Naive thymus-derived CD8-positive, alpha-beta T cell (primary cell): ENCODE measurements at regions not wholly inside any gene's neighbourhood (a gene's known extent, or its start where the extent isn't known, plus 50 kb on each side); places are given as distances from the start of the nearest gene placed in this dataset.
"Not testable (repeated sequence)": the region's sequence is repeated elsewhere in the genome, so short reads cannot be mapped to it uniquely, and the experiment has no call there.

Experiments
- ATAC-seq, 2 donors: fragments of 150-1000 bp; cut with Tn5 transposase in 1 of 2; sonication (Bioruptor Pico), chemical (Tn5 transposase) in 1 of 2; 1 replicate in 1 of 2; 2 replicates in 1 of 2; pipeline ENCODE4 v1.10.0; 2021; ENCODE audit warnings: mild to moderate bottlenecking in 2 of 2, moderate library complexity in 2 of 2
- POLR2A ChIA-PET: fragments of 350-600 bp; sonication (Branson Sonifier 250); formaldehyde crosslinking; loops from one replicate; lab custom pipeline; 2021; ENCODE audit warnings: antibody characterized with exemption; lab: Charles Lee
- DNase-seq, 10 donors: peaks; one replicate each; pipeline versions ENCODE4 v3.0.0 to v3.0.0-alpha.2; 2020 to 2022
- H3K27ac Mint-ChIP-seq, 10 donors: one replicate each; pipeline ENCODE4 v1.8.0; 2020 to 2022; ENCODE audit warnings: mild to moderate bottlenecking in 10 of 10, mixed read lengths in 10 of 10, moderate library complexity in 4 of 10, inconsistent platforms in 1 of 10
- H3K27me3 Mint-ChIP-seq, 5 donors: one replicate each; pipeline ENCODE4 v1.8.0; 2021 to 2022; ENCODE audit warnings: mixed read lengths in 5 of 5
- H3K36me3 Mint-ChIP-seq, 3 donors: one replicate each; pipeline ENCODE4 v1.8.0; 2020 to 2022; ENCODE audit warnings: mixed read lengths in 3 of 3, mild to moderate bottlenecking in 2 of 3, inconsistent platforms in 1 of 3
- H3K4me1 Mint-ChIP-seq, 4 donors: one replicate each; pipeline ENCODE4 v1.8.0; 2021 to 2022; ENCODE audit warnings: mixed read lengths in 4 of 4
- H3K4me3 Mint-ChIP-seq, 10 donors: one replicate each; pipeline ENCODE4 v1.8.0; 2020 to 2022; ENCODE audit warnings: mild to moderate bottlenecking in 10 of 10, mixed read lengths in 10 of 10, moderate library complexity in 6 of 10, inconsistent platforms in 1 of 10
- H3K9me3 Mint-ChIP-seq, 9 donors: one replicate each; pipeline ENCODE4 v1.8.0; 2020 to 2022; ENCODE audit warnings: mixed read lengths in 9 of 9, mild to moderate bottlenecking in 3 of 9, inconsistent platforms in 1 of 9, moderate library complexity in 1 of 9

GRCh38 chr10:117752103-117752502 is 209.6 kb downstream of the EMX2 start:
- Mint-ChIP-seq H3K4me1 (peaks cover 0 to 3% (median 0%) of the 10 kb centered on the region in 4 donors), H3K27ac (no peak overlapping the region), H3K9me3 (no peaks in the 10 kb centered on the region), H3K4me3 (no peak overlapping the region), H3K27me3 (peaks cover 0 to 7% (median 3%) of the 10 kb centered on the region in 5 donors), H3K36me3 (no peaks in the 10 kb centered on the region)
- POLR2A ChIA-PET, result no interaction called here
- DNase-seq, result no peak
- ATAC-seq, result no peak

GRCh38 chr10:117754770-117755658 is 212.5 kb downstream of the EMX2 start:
- H3K4me3 Mint-ChIP-seq, result no peak overlapping the region
- POLR2A ChIA-PET, result no interaction called here
- peaks cover 0 to 2% (median 0%) of the 10 kb centered on the region in 9 donors for H3K9me3 Mint-ChIP-seq

GRCh38 chr10:117755659-117756014 is 213.1 kb downstream of the EMX2 start:
- Mint-ChIP-seq H3K4me1 (no peaks in the 10 kb centered on the region), H3K36me3 (no peaks in the 10 kb centered on the region), H3K4me3 (no peak overlapping the region), H3K27ac (no peak overlapping the region), H3K27me3 (peaks cover 2 to 12% (median 7%) of the 10 kb centered on the region in 5 donors), H3K9me3 (peaks cover 0 to 2% (median 0%) of the 10 kb centered on the region in 9 donors)
- DNase-seq, result no peak
- no peak for ATAC-seq
- POLR2A ChIA-PET, result no interaction called here

More at GRCh38 chr10:117754770-117755658, 212.5 kb downstream of the EMX2 start:
- no peaks in the 10 kb centered on the region for H3K4me1 Mint-ChIP-seq
- H3K27ac Mint-ChIP-seq, result no peak overlapping the region
- peaks cover under 1 to 9% (median 3%) of the 10 kb centered on the region in 5 donors for H3K27me3 Mint-ChIP-seq
- no peak for DNase-seq
- ATAC-seq, result no peak
- no peaks in the 10 kb centered on the region for H3K36me3 Mint-ChIP-seq

- no peak overlapping the region for H3K27ac Mint-ChIP-seq
- no peak for DNase-seq
- no peak overlapping the region for H3K4me3 Mint-ChIP-seq
- no peaks in the 10 kb centered on the region for H3K36me3 Mint-ChIP-seq
- peaks cover 6 to 24% (median 16%) of the 10 kb centered on the region in 5 donors for H3K27me3 Mint-ChIP-seq
- POLR2A ChIA-PET, result no interaction called here
- peaks cover 0 to 2% (median 0%) of the 10 kb centered on the region in 9 donors for H3K9me3 Mint-ChIP-seq
- no peak for ATAC-seq
- H3K4me1 Mint-ChIP-seq, result no peaks in the 10 kb centered on the region
Measured at GRCh38 chr10:117757086-117757720, 214.7 kb downstream of the EMX2 start.

- Mint-ChIP-seq H3K27ac (no peak overlapping the region), H3K36me3 (no peaks in the 10 kb centered on the region), H3K9me3 (peaks cover 0 to 3% (median 0%) of the 10 kb centered on the region in 9 donors), H3K27me3 (peaks cover 8 to 43% (median 22%) of the 10 kb centered on the region in 5 donors), H3K4me1 (no peaks in the 10 kb centered on the region), H3K4me3 (no peak overlapping the region)
- ATAC-seq (no peak), DNase-seq (no peak)
- POLR2A ChIA-PET, result no interaction called here
Measured at GRCh38 chr10:117759266-117759665, 216.7 kb downstream of the EMX2 start.

- Mint-ChIP-seq H3K27ac (no peak overlapping the region), H3K36me3 (no peaks in the 10 kb centered on the region), H3K4me1 (no peaks in the 10 kb centered on the region), H3K27me3 (peaks cover 7 to 44% (median 19%) of the 10 kb centered on the region in 5 donors), H3K4me3 (no peak overlapping the region), H3K9me3 (peaks cover 0 to 3% (median 0%) of the 10 kb centered on the region in 9 donors)
- DNase-seq (no peak), ATAC-seq (no peak)
- POLR2A ChIA-PET, result no interaction called here
Measured at GRCh38 chr10:117761695-117762094, 219.1 kb downstream of the EMX2 start.

- no peak overlapping the region for H3K27ac Mint-ChIP-seq
- POLR2A ChIA-PET, result no interaction called here
- no peaks in the 10 kb centered on the region for H3K36me3 Mint-ChIP-seq
- no peak for DNase-seq
- peaks cover 7 to 44% (median 19%) of the 10 kb centered on the region in 5 donors for H3K27me3 Mint-ChIP-seq
- H3K4me3 Mint-ChIP-seq, result no peak overlapping the region
- H3K4me1 Mint-ChIP-seq, result no peaks in the 10 kb centered on the region
- ATAC-seq, result no peak
- peaks cover 0 to 3% (median 0%) of the 10 kb centered on the region in 9 donors for H3K9me3 Mint-ChIP-seq
Measured at GRCh38 chr10:117762126-117762818, 219.7 kb downstream of the EMX2 start.

GRCh38 chr10:117762819-117763172 is 220.2 kb downstream of the EMX2 start:
- no peak overlapping the region for H3K27ac Mint-ChIP-seq
- H3K36me3 Mint-ChIP-seq, result no peaks in the 10 kb centered on the region
- peaks cover 7 to 44% (median 19%) of the 10 kb centered on the region in 5 donors for H3K27me3 Mint-ChIP-seq
- no peak for ATAC-seq
- peaks cover 0 to 3% (median 0%) of the 10 kb centered on the region in 9 donors for H3K9me3 Mint-ChIP-seq
- DNase-seq, result no peak
- POLR2A ChIA-PET, result no interaction called here
- no peak overlapping the region for H3K4me3 Mint-ChIP-seq
- no peaks in the 10 kb centered on the region for H3K4me1 Mint-ChIP-seq

- peaks cover 7 to 44% (median 16%) of the 10 kb centered on the region in 5 donors for H3K27me3 Mint-ChIP-seq
- no peaks in the 10 kb centered on the region for H3K36me3 Mint-ChIP-seq
- no peak for ATAC-seq
- no peak overlapping the region for H3K4me3 Mint-ChIP-seq
- no peak for DNase-seq
- no peak overlapping the region for H3K27ac Mint-ChIP-seq
- POLR2A ChIA-PET, result no interaction called here
- no peaks in the 10 kb centered on the region for H3K4me1 Mint-ChIP-seq
- H3K9me3 Mint-ChIP-seq, result peaks cover 0 to 3% (median 0%) of the 10 kb centered on the region in 9 donors
Measured at GRCh38 chr10:117763528-117763927, 221.0 kb downstream of the EMX2 start.

GRCh38 chr10:117768333-117769042 is 225.9 kb downstream of the EMX2 start:
- H3K9me3 Mint-ChIP-seq, result no peaks in the 10 kb centered on the region
- H3K27me3 Mint-ChIP-seq, result peaks cover 3 to 24% (median 6%) of the 10 kb centered on the region in 5 donors
- no peaks in the 10 kb centered on the region for H3K4me1 Mint-ChIP-seq
- ATAC-seq (no peak), DNase-seq (no peak)
- H3K36me3 Mint-ChIP-seq, result no peaks in the 10 kb centered on the region
- no peak overlapping the region for H3K4me3 Mint-ChIP-seq
- POLR2A ChIA-PET, result no interaction called here
- H3K27ac Mint-ChIP-seq, result no peak overlapping the region

- H3K9me3 Mint-ChIP-seq, result peaks cover 0 to 4% (median 0%) of the 10 kb centered on the region in 9 donors
- POLR2A ChIA-PET, result no interaction called here
- H3K4me1 Mint-ChIP-seq, result no peaks in the 10 kb centered on the region
- H3K27ac Mint-ChIP-seq, result no peak overlapping the region
- no peak overlapping the region for H3K4me3 Mint-ChIP-seq
- H3K36me3 Mint-ChIP-seq, result no peaks in the 10 kb centered on the region
- H3K27me3 Mint-ChIP-seq, result peaks cover 6 to 17% (median 14%) of the 10 kb centered on the region in 5 donors
- no peak for DNase-seq
- ATAC-seq, result no peak
Measured at GRCh38 chr10:117775526-117775925, 233.0 kb downstream of the EMX2 start.

GRCh38 chr10:117777222-117777621 is 234.7 kb downstream of the EMX2 start:
- H3K27ac Mint-ChIP-seq, POLR2A ChIA-PET, H3K4me1 Mint-ChIP-seq, DNase-seq, H3K9me3 Mint-ChIP-seq, ATAC-seq, H3K36me3 Mint-ChIP-seq, H3K4me3 Mint-ChIP-seq: not testable (repeated sequence)
- peaks cover 6 to 18% (median 10%) of the 10 kb centered on the region in 5 donors for H3K27me3 Mint-ChIP-seq
